Peyer's patch (tissue), 4 donors: ENCODE measurements at regions not wholly inside any gene's neighbourhood (a gene's known extent, or its start where the extent isn't known, plus 50 kb on each side); places are given as distances from the start of the nearest gene placed in this dataset.

ENCODE experiments used
- CTCF ChIP-seq, 6 experiments: fragments of 450-650 bp in 4 of 6; fragments of 200-600 bp in 2 of 6; sonication (generic) in 1 of 6; IDR thresholded peaks; one replicate each; pipeline ENCODE4 v1.5.1; 2017 to 2019; ENCODE audit warnings: antibody characterized with exemption in 6 of 6, mild to moderate bottlenecking in 3 of 6, moderate library complexity in 1 of 6
- POLR2A ChIP-seq, 2 donors: fragments of 450-650 bp; IDR thresholded peaks; one replicate each; pipeline ENCODE4 v1.5.1; 2017; ENCODE audit warnings: antibody characterized with exemption in 2 of 2, mild to moderate bottlenecking in 2 of 2, moderate library complexity in 2 of 2

DNA sequence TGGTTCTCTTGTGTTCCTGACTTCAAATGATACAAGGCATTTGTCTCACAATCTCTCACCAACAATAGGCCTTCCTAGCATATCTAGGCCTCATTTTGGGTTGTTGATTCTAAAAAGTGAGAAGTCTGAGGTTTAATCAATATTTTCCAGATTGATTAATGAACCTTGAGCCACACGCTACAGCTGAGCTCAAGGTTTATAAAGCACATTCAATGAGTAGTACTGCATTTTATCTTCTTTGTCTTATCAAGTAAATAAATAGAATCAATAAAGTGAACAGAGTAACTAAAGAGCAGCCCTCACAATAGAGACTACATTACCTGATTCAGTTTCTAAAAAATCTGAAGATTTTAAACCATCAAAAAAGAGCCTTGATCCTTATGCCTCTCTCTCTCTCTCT lies 407.5 kb upstream of the CLEC14A start:
- no peak for TF ChIP-seq CTCF (IDR thresholded peaks at IDR 0.05)
- TF ChIP-seq POLR2A (IDR thresholded peaks at IDR 0.05), result no peak
